Parathyroid adenoma (tissue), 2 donors: ENCODE measurements at regions not wholly inside any gene's neighbourhood (a gene's known extent, or its start where the extent isn't known, plus 50 kb on each side); places are given as distances from the start of the nearest gene placed in this dataset.

Experiments
- H2AFZ ChIP-seq: fragments of 300-600 bp; sonication (generic); one replicate; pipeline ENCODE4 v1.7.0; 2017; ENCODE audit warnings: antibody characterized with exemption, mild to moderate bottlenecking
- H3K27ac ChIP-seq: fragments of 300-600 bp; sonication (generic); one replicate; pipeline ENCODE4 v1.7.0; 2017
- H3K27me3 ChIP-seq: fragments of 300-600 bp; sonication (generic); one replicate; pipeline ENCODE4 v1.7.0; 2017; ENCODE audit warnings: low read length; ENCODE audit not compliant: control insufficient read depth, insufficient read depth
- H3K36me3 ChIP-seq: fragments of 300-600 bp; sonication (generic); one replicate; pipeline ENCODE4 v1.7.0; 2017; ENCODE audit warnings: low read length; ENCODE audit not compliant: control insufficient read depth, insufficient read depth
- H3K4me1 ChIP-seq: fragments of 300-600 bp; sonication (generic); one replicate; pipeline ENCODE4 v1.7.0; 2017; ENCODE audit warnings: control low read depth
- H3K4me2 ChIP-seq: fragments of 300-600 bp; sonication (generic); one replicate; pipeline ENCODE4 v1.7.0; 2017; ENCODE audit warnings: low read length
- H3K4me3 ChIP-seq: fragments of 300-600 bp; sonication (generic); one replicate; pipeline ENCODE4 v1.7.0; 2017; ENCODE audit warnings: low read depth, low read length
- H3K79me2 ChIP-seq: fragments of 300-600 bp; sonication (generic); one replicate; pipeline ENCODE4 v1.7.0; 2017; ENCODE audit warnings: control low read depth
- H3K9ac ChIP-seq: fragments of 300-600 bp; sonication (generic); one replicate; pipeline ENCODE4 v1.7.0; 2017; ENCODE audit warnings: mild to moderate bottlenecking
- H3K9me3 ChIP-seq: fragments of 300-600 bp; sonication (generic); one replicate; pipeline ENCODE4 v1.7.0; 2017; ENCODE audit warnings: low read length; ENCODE audit not compliant: control insufficient read depth
- TF ChIP-seq, protein P1 (sequence below): fragments of 300-600 bp; sonication (generic); IDR thresholded peaks from one replicate; pipeline ENCODE4 v1.7.0; 2017; ENCODE audit warnings: antibody characterized with exemption, mild to moderate bottlenecking
- donor health status: primary hyperparathyroidism.

GRCh38 chr12:98085046-98085755 lies 430.2 kb upstream of the TMPO start:
- Histone ChIP-seq H3K27me3 (no peaks in the 10 kb centered on the region), H3K4me2 (no peak overlapping the region), H3K36me3 (no peaks in the 10 kb centered on the region), H3K4me3 (no peak overlapping the region), H2AFZ (no peak overlapping the region), H3K27ac (no peak overlapping the region), H3K9ac (no peak overlapping the region), H3K79me2 (no peaks in the 10 kb centered on the region), H3K9me3 (no peaks in the 10 kb centered on the region), H3K4me1 (peaks cover 4% of the 10 kb centered on the region)
- TF ChIP-seq, protein P1, sequence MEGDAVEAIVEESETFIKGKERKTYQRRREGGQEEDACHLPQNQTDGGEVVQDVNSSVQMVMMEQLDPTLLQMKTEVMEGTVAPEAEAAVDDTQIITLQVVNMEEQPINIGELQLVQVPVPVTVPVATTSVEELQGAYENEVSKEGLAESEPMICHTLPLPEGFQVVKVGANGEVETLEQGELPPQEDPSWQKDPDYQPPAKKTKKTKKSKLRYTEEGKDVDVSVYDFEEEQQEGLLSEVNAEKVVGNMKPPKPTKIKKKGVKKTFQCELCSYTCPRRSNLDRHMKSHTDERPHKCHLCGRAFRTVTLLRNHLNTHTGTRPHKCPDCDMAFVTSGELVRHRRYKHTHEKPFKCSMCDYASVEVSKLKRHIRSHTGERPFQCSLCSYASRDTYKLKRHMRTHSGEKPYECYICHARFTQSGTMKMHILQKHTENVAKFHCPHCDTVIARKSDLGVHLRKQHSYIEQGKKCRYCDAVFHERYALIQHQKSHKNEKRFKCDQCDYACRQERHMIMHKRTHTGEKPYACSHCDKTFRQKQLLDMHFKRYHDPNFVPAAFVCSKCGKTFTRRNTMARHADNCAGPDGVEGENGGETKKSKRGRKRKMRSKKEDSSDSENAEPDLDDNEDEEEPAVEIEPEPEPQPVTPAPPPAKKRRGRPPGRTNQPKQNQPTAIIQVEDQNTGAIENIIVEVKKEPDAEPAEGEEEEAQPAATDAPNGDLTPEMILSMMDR = no peak

DNA sequence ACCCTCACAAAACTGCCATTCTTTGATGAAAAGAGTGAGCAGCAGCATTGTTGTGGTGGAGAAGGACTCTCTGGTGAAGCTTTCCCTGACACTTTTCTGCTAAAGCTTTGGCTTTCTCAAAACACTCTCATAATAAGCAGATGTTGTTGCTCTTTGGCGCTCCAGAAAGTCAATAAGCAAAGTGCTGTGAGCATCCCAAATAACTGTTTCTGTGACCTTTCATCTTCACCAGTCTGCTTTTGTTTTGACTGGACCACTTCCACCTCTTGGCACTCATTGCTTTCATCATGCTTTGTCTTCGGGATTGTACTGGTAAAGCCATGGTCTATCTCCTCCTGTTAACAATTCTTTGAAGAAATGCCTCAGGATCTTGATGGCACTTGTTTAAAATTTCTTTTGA lies 424.7 kb upstream of the TMPO start:
- Histone ChIP-seq H3K4me1 (no peaks in the 10 kb centered on the region), H3K36me3 (no peaks in the 10 kb centered on the region), H2AFZ (no peak overlapping the region), H3K79me2 (no peaks in the 10 kb centered on the region), H3K4me3 (no peak overlapping the region), H3K9me3 (peaks cover 3% of the 10 kb centered on the region), H3K9ac (no peak overlapping the region), H3K27ac (no peak overlapping the region), H3K27me3 (no peaks in the 10 kb centered on the region), H3K4me2 (no peak overlapping the region)
- TF ChIP-seq, protein P1 = no peak

DNA sequence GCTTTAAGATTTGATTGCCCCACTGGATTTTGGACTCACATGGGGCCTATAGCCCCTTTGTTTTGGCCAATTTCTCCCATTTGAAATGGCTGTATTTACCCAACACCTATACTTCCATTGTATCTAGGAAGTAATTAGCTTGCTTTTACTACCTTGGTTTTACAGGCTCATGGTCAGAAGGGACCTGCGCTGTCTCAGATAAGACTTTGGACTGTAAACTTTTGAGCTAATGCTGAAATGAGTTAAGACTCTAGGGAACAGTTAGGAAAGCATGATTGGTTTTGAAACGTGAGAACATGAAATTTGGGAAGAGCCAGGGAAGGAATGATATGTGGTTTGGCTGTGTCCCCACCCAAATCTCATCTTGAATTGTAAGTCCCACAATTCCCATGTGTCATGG lies 419.0 kb upstream of the TMPO start:
- H3K4me2 ChIP-seq = no peak overlapping the region

GRCh38 chr12:98106031-98106683 lies 409.2 kb upstream of the TMPO start:
- H3K36me3 ChIP-seq = no peaks in the 10 kb centered on the region
- H3K27ac ChIP-seq = no peak overlapping the region
- H3K9me3 ChIP-seq = no peaks in the 10 kb centered on the region
- H3K4me1 ChIP-seq = no peaks in the 10 kb centered on the region
- no peak overlapping the region for H3K4me3 ChIP-seq
- TF ChIP-seq, protein P1 = no peak
- H3K27me3 ChIP-seq = no peaks in the 10 kb centered on the region
- H3K4me2 ChIP-seq = no peak overlapping the region
- no peaks in the 10 kb centered on the region for H3K79me2 ChIP-seq
- H3K9ac ChIP-seq = no peak overlapping the region
- no peak overlapping the region for H2AFZ ChIP-seq

More for the DNA sequence above, 419.0 kb upstream of the TMPO start:
- H3K9ac ChIP-seq = no peak overlapping the region
- H3K27ac ChIP-seq = no peak overlapping the region
- H3K9me3 ChIP-seq = peaks cover 3% of the 10 kb centered on the region
- no peak overlapping the region for H3K4me3 ChIP-seq
- no peaks in the 10 kb centered on the region for H3K36me3 ChIP-seq
- H2AFZ ChIP-seq = no peak overlapping the region
- no peaks in the 10 kb centered on the region for H3K4me1 ChIP-seq
- H3K79me2 ChIP-seq = no peaks in the 10 kb centered on the region
- TF ChIP-seq, protein P1 = no peak
- no peaks in the 10 kb centered on the region for H3K27me3 ChIP-seq
